Choroid plexus epithelial cell (primary cell): ENCODE measurements at regions not wholly inside any gene's neighbourhood (a gene's known extent, or its start where the extent isn't known, plus 50 kb on each side); places are given as distances from the start of the nearest gene placed in this dataset.
"Not testable (repeated sequence)": the region's sequence is repeated elsewhere in the genome, so short reads cannot be mapped to it uniquely, and the experiment has no call there.

Source experiments
- DNase-seq: peaks from one replicate; pipeline ENCODE4 v3.0.0-alpha.2; 2010; ENCODE audit warnings: low read depth
- H3K4me3 ChIP-seq: 2 replicates; pipeline ENCODE4 v1.5.1; 2011; ENCODE audit warnings: low read depth, mild to moderate bottlenecking, control low read depth, low read length, moderate library complexity
- TF ChIP-seq, protein P1 (sequence below): conservative IDR thresholded peaks from 2 replicates; pipeline ENCODE4 v1.5.1; 2011; ENCODE audit warnings: low read depth, mild to moderate bottlenecking, control low read depth, inconsistent platforms, low read length, moderate library complexity

DNA sequence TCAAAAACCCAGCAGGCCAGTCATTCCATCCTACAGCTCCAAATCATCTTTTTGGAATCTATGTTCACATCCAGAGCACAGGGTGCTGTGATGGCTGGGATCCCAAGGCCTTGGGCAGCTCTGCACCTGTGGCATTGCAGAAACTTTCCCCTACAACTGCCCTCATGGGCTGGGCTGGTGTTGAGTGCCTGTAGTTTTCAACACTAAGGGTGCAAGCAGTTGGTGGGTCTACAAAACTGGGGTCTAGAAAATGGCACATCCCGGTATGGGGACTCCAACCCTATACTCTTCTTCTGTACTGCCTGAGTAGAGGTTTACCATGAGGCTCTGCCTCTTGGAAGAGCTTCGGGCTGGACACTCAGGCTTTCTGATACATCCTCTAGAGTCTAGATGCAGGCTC lies 95.2 kb upstream of the TEKT4 start:
- DNase-seq = no peak
- TF ChIP-seq, protein P1, sequence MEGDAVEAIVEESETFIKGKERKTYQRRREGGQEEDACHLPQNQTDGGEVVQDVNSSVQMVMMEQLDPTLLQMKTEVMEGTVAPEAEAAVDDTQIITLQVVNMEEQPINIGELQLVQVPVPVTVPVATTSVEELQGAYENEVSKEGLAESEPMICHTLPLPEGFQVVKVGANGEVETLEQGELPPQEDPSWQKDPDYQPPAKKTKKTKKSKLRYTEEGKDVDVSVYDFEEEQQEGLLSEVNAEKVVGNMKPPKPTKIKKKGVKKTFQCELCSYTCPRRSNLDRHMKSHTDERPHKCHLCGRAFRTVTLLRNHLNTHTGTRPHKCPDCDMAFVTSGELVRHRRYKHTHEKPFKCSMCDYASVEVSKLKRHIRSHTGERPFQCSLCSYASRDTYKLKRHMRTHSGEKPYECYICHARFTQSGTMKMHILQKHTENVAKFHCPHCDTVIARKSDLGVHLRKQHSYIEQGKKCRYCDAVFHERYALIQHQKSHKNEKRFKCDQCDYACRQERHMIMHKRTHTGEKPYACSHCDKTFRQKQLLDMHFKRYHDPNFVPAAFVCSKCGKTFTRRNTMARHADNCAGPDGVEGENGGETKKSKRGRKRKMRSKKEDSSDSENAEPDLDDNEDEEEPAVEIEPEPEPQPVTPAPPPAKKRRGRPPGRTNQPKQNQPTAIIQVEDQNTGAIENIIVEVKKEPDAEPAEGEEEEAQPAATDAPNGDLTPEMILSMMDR = no peak

GRCh38 chr2:94785105-94785504 lies 86.1 kb upstream of the TEKT4 start:
- H3K4me3 ChIP-seq, DNase-seq: not testable (repeated sequence)

More for the DNA sequence above, 95.2 kb upstream of the TEKT4 start:
- no peak overlapping the region for H3K4me3 ChIP-seq

- H3K4me3 ChIP-seq, DNase-seq: not testable (repeated sequence)
Observed at GRCh38 chr2:94786424-94786823, 84.8 kb upstream of the TEKT4 start.

- DNase-seq, H3K4me3 ChIP-seq: not testable (repeated sequence)
Observed at GRCh38 chr2:94790169-94790568, 81.1 kb upstream of the TEKT4 start.

DNA sequence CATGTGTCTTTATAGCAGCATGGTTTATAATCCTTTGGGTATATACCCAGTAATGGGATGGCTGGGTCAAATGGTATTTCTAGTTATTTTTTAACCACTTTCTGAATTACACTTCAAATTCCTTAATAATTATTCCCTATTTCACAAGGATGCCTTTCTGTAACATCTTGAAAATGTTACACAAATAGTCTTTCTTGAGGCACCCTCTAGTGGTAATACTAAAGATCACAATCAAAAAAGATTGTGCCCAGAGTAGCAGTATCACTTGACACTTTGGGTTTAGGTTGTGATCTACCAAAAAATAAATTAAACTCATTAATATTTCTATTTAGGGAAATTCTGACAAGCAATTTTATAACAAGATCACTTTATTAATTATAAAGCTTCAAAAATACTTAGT lies 74.0 kb upstream of the TEKT4 start:
- DNase-seq = peak; percentile 39
- TF ChIP-seq, protein P1 = peak; percentile 44
- not testable (repeated sequence) for H3K4me3 ChIP-seq
